ENCODE measurements at regions not wholly inside any gene's neighbourhood (a gene's known extent, or its start where the extent isn't known, plus 50 kb on each side); places are given as distances from the start of the nearest gene placed in this dataset.

GRCh38 chr4:144202081-144202480, 61.6 kb upstream of the GYPA start:
- no peak for DNase-seq

GRCh38 chr4:144203155-144203554, 62.6 kb upstream of the GYPA start:
- DNase-seq: no peak

- DNase-seq: no peak
These were observed 63.9 kb upstream of the GYPA start for GRCh38 chr4:144204431-144204830.

GRCh38 chr4:144206711-144207110, 66.2 kb upstream of the GYPA start:
- DNase-seq: peak; percentile 32 to 47

- no peak for DNase-seq
These were observed 67.6 kb upstream of the GYPA start for GRCh38 chr4:144208074-144208473.

- DNase-seq: no peak
These were observed 69.0 kb upstream of the GYPA start for GRCh38 chr4:144209491-144209890.

- peak in 1 of 2 donors; percentile 10 for DNase-seq
These were observed 72.9 kb upstream of the GYPA start for GRCh38 chr4:144213371-144213770.

GRCh38 chr4:144223149-144223548, 82.6 kb upstream of the GYPA start:
- no peak for DNase-seq

- no peak for DNase-seq
These were observed 83.1 kb upstream of the GYPA start for GRCh38 chr4:144223661-144224060.

- no peak for DNase-seq
These were observed 118.8 kb upstream of the GYPA start for GRCh38 chr4:144259285-144259684.

- no peak for DNase-seq
These were observed 126.6 kb upstream of the GYPA start for GRCh38 chr4:144267084-144267483.

GRCh38 chr4:144280688-144281087, 140.2 kb upstream of the GYPA start:
- no peak for DNase-seq

- peak; percentile 31 to 54 for DNase-seq
These were observed 143.0 kb upstream of the GYPA start for GRCh38 chr4:144283526-144283925.

- DNase-seq: peak; percentile 64 to 74
These were observed 143.5 kb upstream of the GYPA start for GRCh38 chr4:144284026-144284425.

GRCh38 chr4:144288011-144288903, 147.7 kb upstream of the GYPA start:
- DNase-seq: no peak

- DNase-seq: no peak
These were observed 149.3 kb upstream of the GYPA start for GRCh38 chr4:144289667-144290428.

GRCh38 chr4:144291164-144291563, 150.6 kb upstream of the GYPA start:
- no peak for DNase-seq

GRCh38 chr4:144294211-144294610, 153.7 kb upstream of the GYPA start:
- DNase-seq: no peak

GRCh38 chr4:144295286-144295995, 154.9 kb upstream of the GYPA start:
- DNase-seq: no peak

- DNase-seq: no peak
These were observed 156.4 kb upstream of the GYPA start for GRCh38 chr4:144296941-144297340.

- DNase-seq: no peak
These were observed 158.0 kb upstream of the GYPA start for GRCh38 chr4:144298519-144298918.

GRCh38 chr4:144300616-144301015, 160.1 kb upstream of the GYPA start:
- DNase-seq: no peak
